HEK293 (cell line): ENCODE measurements at regions not wholly inside any gene's neighbourhood (a gene's known extent, or its start where the extent isn't known, plus 50 kb on each side); places are given as distances from the start of the nearest gene placed in this dataset.

Experiments
- CTCF ChIA-PET: fragments of 350-600 bp; formaldehyde crosslinking; extraction: SDS; loops from one replicate; lab custom pipeline; 2021; ENCODE audit warnings: antibody characterized with exemption; lab: Yijun Ruan, JAX
- POLR2A ChIA-PET: fragments of 300-600 bp; formaldehyde crosslinking; extraction: SDS; loops from one replicate; lab custom pipeline; 2020; ENCODE audit warnings: antibody characterized with exemption, inconsistent platforms; lab: Yijun Ruan, JAX
- H3K27ac ChIP-seq: fragments of 200-500 bp; sonication (Bioruptor generic); 2 replicates; pipeline ENCODE4 v1.5.1; 2014; ENCODE audit warnings: low read depth, low read length, control low read depth, inconsistent platforms; ENCODE audit errors: extremely low read depth
- H3K36me3 ChIP-seq, 2 experiments: fragments of 200-500 bp in 1 of 2; sonication (Bioruptor generic) in 1 of 2; 1 replicate in 1 of 2; 2 replicates in 1 of 2; pipeline ENCODE4 v1.5.1; 2014 to 2017; ENCODE audit warnings: inconsistent platforms in 2 of 2, low read length in 2 of 2; ENCODE audit not compliant: control insufficient read depth in 2 of 2, insufficient read depth in 1 of 2
- H3K4me1 ChIP-seq: fragments of 200-500 bp; sonication (Bioruptor generic); 2 replicates; pipeline ENCODE4 v1.5.1; 2014; ENCODE audit warnings: mild to moderate bottlenecking, low read length, inconsistent platforms; ENCODE audit not compliant: control insufficient read depth, insufficient read depth
- H3K4me3 ChIP-seq: 2 replicates; pipeline ENCODE4 v1.5.1; 2011; ENCODE audit warnings: low read depth, mild to moderate bottlenecking, control low read depth, low read length, moderate library complexity
- H3K9me3 ChIP-seq: fragments of 200-500 bp; sonication (Bioruptor generic); 2 replicates; pipeline ENCODE4 v1.5.1; 2014; ENCODE audit warnings: low read depth, low read length, inconsistent platforms; ENCODE audit not compliant: control insufficient read depth, insufficient read depth
- FEZF1 ChIP-seq: fragments of 450-650 bp; formaldehyde crosslinking; IDR thresholded peaks from 2 replicates; pipeline ENCODE4 v1.5.1; 2016; ENCODE audit warnings: missing biosample characterization, missing genetic modification characterization
- YY2 ChIP-seq: fragments of 450-650 bp; formaldehyde crosslinking; IDR thresholded peaks from 2 replicates; pipeline ENCODE4 v1.5.1; 2016; ENCODE audit warnings: missing biosample characterization, missing genetic modification characterization
- ZNF132 ChIP-seq: fragments of 450-650 bp; formaldehyde crosslinking; IDR thresholded peaks from 2 replicates; pipeline ENCODE4 v1.5.1; 2017; ENCODE audit warnings: missing biosample characterization, missing genetic modification characterization, borderline replicate concordance
- ZNF157 ChIP-seq: fragments of 450-650 bp; formaldehyde crosslinking; IDR thresholded peaks from 2 replicates; pipeline ENCODE4 v1.5.1; 2016; ENCODE audit warnings: missing biosample characterization, missing genetic modification characterization
- ZNF169 ChIP-seq: fragments of 450-650 bp; formaldehyde crosslinking; IDR thresholded peaks from 2 replicates; pipeline ENCODE4 v1.5.1; 2016; ENCODE audit warnings: missing biosample characterization, missing genetic modification characterization
- ZNF2 ChIP-seq: fragments of 450-650 bp; formaldehyde crosslinking; IDR thresholded peaks from 2 replicates; pipeline ENCODE4 v1.5.1; 2016; ENCODE audit warnings: missing biosample characterization, missing genetic modification characterization
- ZNF37A ChIP-seq: fragments of 450-650 bp; IDR thresholded peaks from 2 replicates; pipeline ENCODE4 v1.5.1; 2018; ENCODE audit warnings: missing biosample characterization, missing genetic modification characterization
- ZNF404 ChIP-seq: fragments of 450-650 bp; formaldehyde crosslinking; IDR thresholded peaks from 2 replicates; pipeline ENCODE4 v1.5.1; 2017; ENCODE audit warnings: missing biosample characterization, missing genetic modification characterization
- ZNF510 ChIP-seq: fragments of 450-650 bp; formaldehyde crosslinking; IDR thresholded peaks from 2 replicates; pipeline ENCODE4 v1.5.1; 2018; ENCODE audit warnings: mild to moderate bottlenecking, missing genetic modification characterization, missing biosample characterization; ENCODE audit not compliant: insufficient replicate concordance
- ZNF585B ChIP-seq: fragments of 450-650 bp; formaldehyde crosslinking; IDR thresholded peaks from 2 replicates; pipeline ENCODE4 v1.5.1; 2016; ENCODE audit warnings: missing biosample characterization, missing genetic modification characterization
- ZNF626 ChIP-seq: fragments of 450-650 bp; sonication (Bioruptor Pico); formaldehyde crosslinking; IDR thresholded peaks from 2 replicates; pipeline ENCODE4 v1.5.1; 2018; ENCODE audit warnings: missing biosample characterization, missing genetic modification characterization, inconsistent platforms
- ZNF677 ChIP-seq: fragments of 450-650 bp; IDR thresholded peaks from 2 replicates; pipeline ENCODE4 v1.5.0; 2018; ENCODE audit warnings: missing biosample characterization, mild to moderate bottlenecking, missing genetic modification characterization, moderate library complexity
- ZNF704 ChIP-seq: fragments of 450-650 bp; formaldehyde crosslinking; IDR thresholded peaks from 2 replicates; pipeline ENCODE4 v1.5.1; 2016; ENCODE audit warnings: missing biosample characterization, missing genetic modification characterization
- ZNF76 ChIP-seq: fragments of 450-650 bp; formaldehyde crosslinking; IDR thresholded peaks from 2 replicates; pipeline ENCODE4; 2016; ENCODE audit warnings: low read depth, missing biosample characterization, missing genetic modification characterization, borderline replicate concordance
- ZNF792 ChIP-seq: fragments of 450-650 bp; formaldehyde crosslinking; IDR thresholded peaks from 2 replicates; pipeline ENCODE4 v1.5.1; 2016; ENCODE audit warnings: missing biosample characterization, missing genetic modification characterization
- TF ChIP-seq, protein P1 (sequence below): fragments of 450-650 bp; formaldehyde crosslinking; IDR thresholded peaks from 2 replicates; pipeline ENCODE4 v1.5.1; 2016; ENCODE audit warnings: missing biosample characterization, missing genetic modification characterization
- TF ChIP-seq, protein P2 (sequence below): fragments of 450-650 bp; formaldehyde crosslinking; IDR thresholded peaks from 2 replicates; pipeline ENCODE4 v1.5.1; 2016; ENCODE audit warnings: missing biosample characterization, missing genetic modification characterization
- TF ChIP-seq, protein P3 (sequence below): fragments of 450-650 bp; formaldehyde crosslinking; IDR thresholded peaks from 2 replicates; pipeline ENCODE4 v1.5.1; 2016; ENCODE audit warnings: missing biosample characterization, missing genetic modification characterization, low read depth
- TF ChIP-seq, protein P4 (sequence below): fragments of 450-650 bp; formaldehyde crosslinking; IDR thresholded peaks from 2 replicates; pipeline ENCODE4 v1.5.1; 2016; ENCODE audit warnings: missing biosample characterization, missing genetic modification characterization

- H3K4me3 ChIP-seq, result peak overlapping the region; percentile 52
- no peaks in the 10 kb centered on the region for H3K36me3 ChIP-seq
- no peaks in the 10 kb centered on the region for H3K9me3 ChIP-seq
- TF ChIP-seq ZNF626 (tag by site-specific recombination) (no peak), YY2 (tag by site-specific recombination) (no peak), ZNF404 (no peak), ZNF76 (tag by site-specific recombination) (no peak), ZNF157 (tag by site-specific recombination) (no peak), ZNF510 (tag by site-specific recombination) (no peak), ZNF169 (no peak), ZNF2 (tag by site-specific recombination) (no peak), ZNF585B (no peak), FEZF1 (no peak), ZNF792 (tag by site-specific recombination) (no peak), ZNF704 (tag by site-specific recombination) (no peak), ZNF37A (no peak), ZNF677 (tag by site-specific recombination) (no peak), ZNF132 (no peak)
- TF ChIP-seq, protein P1, sequence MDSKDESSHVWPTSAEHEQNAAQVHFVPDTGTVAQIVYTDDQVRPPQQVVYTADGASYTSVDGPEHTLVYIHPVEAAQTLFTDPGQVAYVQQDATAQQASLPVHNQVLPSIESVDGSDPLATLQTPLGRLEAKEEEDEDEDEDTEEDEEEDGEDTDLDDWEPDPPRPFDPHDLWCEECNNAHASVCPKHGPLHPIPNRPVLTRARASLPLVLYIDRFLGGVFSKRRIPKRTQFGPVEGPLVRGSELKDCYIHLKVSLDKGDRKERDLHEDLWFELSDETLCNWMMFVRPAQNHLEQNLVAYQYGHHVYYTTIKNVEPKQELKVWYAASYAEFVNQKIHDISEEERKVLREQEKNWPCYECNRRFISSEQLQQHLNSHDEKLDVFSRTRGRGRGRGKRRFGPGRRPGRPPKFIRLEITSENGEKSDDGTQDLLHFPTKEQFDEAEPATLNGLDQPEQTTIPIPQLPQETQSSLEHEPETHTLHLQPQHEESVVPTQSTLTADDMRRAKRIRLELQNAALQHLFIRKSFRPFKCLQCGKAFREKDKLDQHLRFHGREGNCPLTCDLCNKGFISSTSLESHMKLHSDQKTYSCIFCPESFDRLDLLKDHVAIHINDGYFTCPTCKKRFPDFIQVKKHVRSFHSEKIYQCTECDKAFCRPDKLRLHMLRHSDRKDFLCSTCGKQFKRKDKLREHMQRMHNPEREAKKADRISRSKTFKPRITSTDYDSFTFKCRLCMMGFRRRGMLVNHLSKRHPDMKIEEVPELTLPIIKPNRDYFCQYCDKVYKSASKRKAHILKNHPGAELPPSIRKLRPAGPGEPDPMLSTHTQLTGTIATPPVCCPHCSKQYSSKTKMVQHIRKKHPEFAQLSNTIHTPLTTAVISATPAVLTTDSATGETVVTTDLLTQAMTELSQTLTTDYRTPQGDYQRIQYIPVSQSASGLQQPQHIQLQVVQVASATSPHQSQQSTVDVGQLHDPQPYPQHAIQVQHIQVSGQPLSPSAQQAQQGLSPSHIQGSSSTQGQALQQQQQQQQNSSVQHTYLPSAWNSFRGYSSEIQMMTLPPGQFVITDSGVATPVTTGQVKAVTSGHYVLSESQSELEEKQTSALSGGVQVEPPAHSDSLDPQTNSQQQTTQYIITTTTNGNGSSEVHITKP (tag by site-specific recombination), result no peak
- TF ChIP-seq, protein P2, sequence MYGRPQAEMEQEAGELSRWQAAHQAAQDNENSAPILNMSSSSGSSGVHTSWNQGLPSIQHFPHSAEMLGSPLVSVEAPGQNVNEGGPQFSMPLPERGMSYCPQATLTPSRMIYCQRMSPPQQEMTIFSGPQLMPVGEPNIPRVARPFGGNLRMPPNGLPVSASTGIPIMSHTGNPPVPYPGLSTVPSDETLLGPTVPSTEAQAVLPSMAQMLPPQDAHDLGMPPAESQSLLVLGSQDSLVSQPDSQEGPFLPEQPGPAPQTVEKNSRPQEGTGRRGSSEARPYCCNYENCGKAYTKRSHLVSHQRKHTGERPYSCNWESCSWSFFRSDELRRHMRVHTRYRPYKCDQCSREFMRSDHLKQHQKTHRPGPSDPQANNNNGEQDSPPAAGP (tag by site-specific recombination), result no peak
- TF ChIP-seq, protein P3, sequence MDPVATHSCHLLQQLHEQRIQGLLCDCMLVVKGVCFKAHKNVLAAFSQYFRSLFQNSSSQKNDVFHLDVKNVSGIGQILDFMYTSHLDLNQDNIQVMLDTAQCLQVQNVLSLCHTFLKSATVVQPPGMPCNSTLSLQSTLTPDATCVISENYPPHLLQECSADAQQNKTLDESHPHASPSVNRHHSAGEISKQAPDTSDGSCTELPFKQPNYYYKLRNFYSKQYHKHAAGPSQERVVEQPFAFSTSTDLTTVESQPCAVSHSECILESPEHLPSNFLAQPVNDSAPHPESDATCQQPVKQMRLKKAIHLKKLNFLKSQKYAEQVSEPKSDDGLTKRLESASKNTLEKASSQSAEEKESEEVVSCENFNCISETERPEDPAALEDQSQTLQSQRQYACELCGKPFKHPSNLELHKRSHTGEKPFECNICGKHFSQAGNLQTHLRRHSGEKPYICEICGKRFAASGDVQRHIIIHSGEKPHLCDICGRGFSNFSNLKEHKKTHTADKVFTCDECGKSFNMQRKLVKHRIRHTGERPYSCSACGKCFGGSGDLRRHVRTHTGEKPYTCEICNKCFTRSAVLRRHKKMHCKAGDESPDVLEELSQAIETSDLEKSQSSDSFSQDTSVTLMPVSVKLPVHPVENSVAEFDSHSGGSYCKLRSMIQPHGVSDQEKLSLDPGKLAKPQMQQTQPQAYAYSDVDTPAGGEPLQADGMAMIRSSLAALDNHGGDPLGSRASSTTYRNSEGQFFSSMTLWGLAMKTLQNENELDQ (tag by site-specific recombination), result no peak
- TF ChIP-seq, protein P4, sequence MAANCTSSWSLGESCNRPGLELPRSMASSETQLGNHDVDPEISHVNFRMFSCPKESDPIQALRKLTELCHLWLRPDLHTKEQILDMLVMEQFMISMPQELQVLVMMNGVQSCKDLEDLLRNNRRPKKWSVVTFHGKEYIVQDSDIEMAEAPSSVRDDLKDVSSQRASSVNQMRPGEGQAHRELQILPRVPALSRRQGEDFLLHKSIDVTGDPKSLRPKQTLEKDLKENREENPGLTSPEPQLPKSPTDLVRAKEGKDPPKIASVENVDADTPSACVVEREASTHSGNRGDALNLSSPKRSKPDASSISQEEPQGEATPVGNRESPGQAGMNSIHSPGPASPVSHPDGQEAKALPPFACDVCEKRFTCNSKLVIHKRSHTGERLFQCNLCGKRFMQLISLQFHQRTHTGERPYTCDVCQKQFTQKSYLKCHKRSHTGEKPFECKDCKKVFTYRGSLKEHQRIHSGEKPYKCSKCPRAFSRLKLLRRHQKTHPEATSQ, result no peak
- ChIA-PET CTCF (interaction anchor here (0.6 to 2.3 kb wide), 3 partner anchors 10 to 127 kb away, joined by 3 to 9 read pairs (median 6); a partner anchor contains a TSS), POLR2A (interaction anchor here (0.9 kb wide), 1 partner anchor 27 kb away, joined by 3 read pairs; a partner anchor contains a TSS)
- H3K4me1 ChIP-seq, result no peaks in the 10 kb centered on the region
- H3K27ac ChIP-seq, result peak overlapping the region; percentile 27
Measured at GRCh38 chr6:26312096-26312463, 52.9 kb upstream of the BTN3A2 start.
